ENCODE measurements at regions not wholly inside any gene's neighbourhood (a gene's known extent, or its start where the extent isn't known, plus 50 kb on each side); places are given as distances from the start of the nearest gene placed in this dataset.

GRCh38 chr15:61659566-61660190 is 400.6 kb downstream of the VPS13C start:
- TF ChIP-seq ZFX (IDR thresholded peaks at IDR 0.05) (no peak), REST (IDR thresholded peaks at IDR 0.05; ENCODE audit: low read depth) (no peak)
